ENCODE measurements at regions not wholly inside any gene's neighbourhood (a gene's known extent, or its start where the extent isn't known, plus 50 kb on each side); places are given as distances from the start of the nearest gene placed in this dataset.
A peak's percentile ranks its signal among the peaks of the same experiment; 100 is the strongest.

GRCh38 chr1:221100611-221101010, 221.4 kb downstream of the HLX start:
- DNase-seq (ENCODE audit: low read depth, low spot score), result peak; percentile 19

GRCh38 chr1:221101807-221102605, 222.8 kb downstream of the HLX start:
- no peak for DNase-seq (ENCODE audit: low read depth, low spot score)

- no peak for DNase-seq (ENCODE audit: low read depth, low spot score)
These were observed 225.4 kb downstream of the HLX start for GRCh38 chr1:221104596-221104995.

GRCh38 chr1:221105578-221105977, 226.3 kb downstream of the HLX start:
- DNase-seq (ENCODE audit: low read depth, low spot score), result no peak

DNA sequence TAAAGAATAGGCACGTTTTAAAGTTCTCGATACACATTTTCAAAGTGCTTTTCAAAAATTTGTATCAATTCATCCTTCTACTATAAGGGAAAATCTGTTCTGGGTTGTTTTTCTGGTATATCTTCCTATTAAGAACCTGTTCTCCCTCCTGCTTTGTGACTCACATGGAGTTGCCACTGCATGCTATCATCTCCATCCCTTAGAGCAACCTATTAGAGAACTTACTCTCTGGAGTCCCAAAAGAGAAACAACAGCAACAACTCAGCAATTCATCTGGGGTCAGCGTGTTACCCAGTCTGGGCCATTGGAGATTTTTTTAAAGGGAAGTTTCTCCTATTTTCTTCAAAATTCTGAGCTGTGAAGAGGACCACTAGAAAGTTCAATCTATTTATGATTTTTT, 227.4 kb downstream of the HLX start:
- DNase-seq (ENCODE audit: low read depth, low spot score), result no peak

- no peak for DNase-seq (ENCODE audit: low read depth, low spot score)
These were observed 230.7 kb downstream of the HLX start for GRCh38 chr1:221109930-221110329.

GRCh38 chr1:221117133-221117532, 237.9 kb downstream of the HLX start:
- DNase-seq (ENCODE audit: low read depth, low spot score), result no peak

DNA sequence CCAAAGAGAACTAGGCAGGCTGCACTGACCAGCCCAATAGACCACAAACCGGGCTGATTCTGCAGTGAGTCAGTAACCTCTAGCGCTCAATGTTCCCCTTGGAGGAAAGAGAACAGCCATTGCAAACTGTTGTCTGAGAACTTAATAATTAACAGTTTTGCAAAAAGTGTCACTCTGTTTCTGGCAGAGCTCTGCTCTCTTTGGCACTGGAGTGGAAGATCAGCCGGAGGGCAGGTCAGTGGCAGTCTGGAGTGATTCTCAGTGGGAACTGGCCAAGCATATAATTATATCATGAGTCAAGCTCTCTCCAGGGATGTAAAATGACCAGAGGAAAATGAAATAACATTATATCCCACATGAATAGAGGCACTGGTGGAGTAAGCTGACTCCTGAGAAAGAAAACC, 238.3 kb downstream of the HLX start:
- no peak for DNase-seq (ENCODE audit: low read depth, low spot score)

- no peak for DNase-seq (ENCODE audit: low read depth, low spot score)
These were observed 239.1 kb downstream of the HLX start for GRCh38 chr1:221118176-221118937.

- DNase-seq (ENCODE audit: low read depth, low spot score), result no peak
These were observed 239.7 kb downstream of the HLX start for GRCh38 chr1:221118938-221119320.

- no peak for DNase-seq (ENCODE audit: low read depth, low spot score)
These were observed 243.3 kb downstream of the HLX start for GRCh38 chr1:221122501-221122900.

DNA sequence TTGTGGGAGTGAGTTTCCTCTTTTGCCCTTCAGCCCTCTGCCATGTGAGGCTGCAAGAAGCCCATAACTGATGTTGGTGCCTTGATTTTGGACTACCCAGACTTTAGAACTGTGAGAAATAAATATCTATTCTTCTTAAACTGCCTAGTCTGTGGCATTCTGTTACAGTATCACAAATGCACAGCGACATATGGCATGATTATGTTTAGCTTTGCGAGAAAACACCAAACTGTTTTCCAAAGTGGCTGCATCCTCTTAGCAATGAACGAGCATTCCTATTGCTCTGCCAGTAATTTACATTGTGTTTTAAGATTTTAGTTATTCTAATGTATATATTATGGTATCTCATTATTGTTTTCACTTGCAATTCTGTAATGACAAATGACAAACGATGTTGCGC, 246.7 kb downstream of the HLX start:
- no peak for DNase-seq (ENCODE audit: low read depth, low spot score)

DNA sequence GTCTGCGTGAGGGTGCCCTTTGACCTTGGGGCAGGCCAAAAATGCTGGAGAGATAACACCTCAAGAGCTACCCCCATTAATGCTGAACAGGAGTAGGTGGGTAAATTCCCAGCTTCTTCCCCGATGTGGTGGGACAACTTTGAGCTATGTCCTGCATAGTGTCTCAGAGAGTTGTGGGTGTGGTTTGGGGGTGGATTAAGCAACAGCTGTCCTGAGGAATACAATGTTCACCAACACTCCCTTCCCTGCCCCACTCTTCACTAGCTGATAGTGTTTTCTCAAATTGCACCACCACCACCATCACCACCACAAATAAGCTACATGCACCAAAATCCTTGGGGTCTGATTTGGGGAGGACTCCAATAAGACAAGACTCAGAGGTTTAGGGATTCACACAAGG, 258.4 kb downstream of the HLX start:
- no peak for DNase-seq (ENCODE audit: low read depth, low spot score)

DNA sequence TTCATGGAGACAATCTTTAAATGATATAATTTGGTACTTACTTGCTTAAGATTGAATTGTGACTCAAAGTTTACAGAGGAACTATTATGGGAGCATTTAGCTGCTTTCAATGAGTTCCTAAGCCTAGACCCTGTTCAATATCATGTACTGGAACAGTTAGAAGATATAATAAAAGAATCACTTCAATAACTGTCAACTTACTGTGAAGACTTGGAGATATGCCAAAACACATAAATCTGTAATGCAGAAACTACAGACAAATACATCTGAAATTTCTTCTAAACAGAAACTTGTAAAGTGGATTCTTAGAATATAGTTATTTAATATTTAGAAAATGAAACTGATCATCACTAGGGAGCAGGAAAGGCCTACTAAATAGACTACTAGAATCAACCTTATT, 259.3 kb downstream of the HLX start:
- no peak for DNase-seq (ENCODE audit: low read depth, low spot score)

- no peak for DNase-seq (ENCODE audit: low read depth, low spot score)
These were observed 260.7 kb downstream of the HLX start for GRCh38 chr1:221139991-221140390.

DNA sequence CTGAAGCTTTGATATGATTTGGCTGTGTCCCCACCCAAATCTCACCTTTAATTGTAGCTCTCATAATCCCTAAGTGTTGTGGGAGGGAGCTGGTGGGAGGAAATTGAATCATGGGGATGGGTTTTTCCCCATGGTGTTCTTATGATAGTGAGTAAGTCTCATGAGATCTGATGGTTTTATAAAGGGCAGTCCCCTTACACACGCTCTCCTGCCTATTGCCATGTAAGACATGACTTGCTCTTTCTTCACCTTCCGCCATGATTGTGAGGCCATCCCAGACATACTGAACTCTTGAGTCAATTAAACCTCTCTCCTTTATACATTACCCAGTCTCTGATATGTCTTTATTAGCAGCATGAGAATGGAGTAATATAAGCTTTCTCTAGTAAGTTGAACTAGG, 261.9 kb downstream of the HLX start:
- no peak for DNase-seq (ENCODE audit: low read depth, low spot score)

GRCh38 chr1:221141606-221142285, 262.5 kb downstream of the HLX start:
- no peak for DNase-seq (ENCODE audit: low read depth, low spot score)

GRCh38 chr1:221148660-221149059, 269.4 kb downstream of the HLX start:
- no peak for DNase-seq (ENCODE audit: low read depth, low spot score)

GRCh38 chr1:221149111-221149510, 269.9 kb downstream of the HLX start:
- DNase-seq (ENCODE audit: low read depth, low spot score), result no peak

DNA sequence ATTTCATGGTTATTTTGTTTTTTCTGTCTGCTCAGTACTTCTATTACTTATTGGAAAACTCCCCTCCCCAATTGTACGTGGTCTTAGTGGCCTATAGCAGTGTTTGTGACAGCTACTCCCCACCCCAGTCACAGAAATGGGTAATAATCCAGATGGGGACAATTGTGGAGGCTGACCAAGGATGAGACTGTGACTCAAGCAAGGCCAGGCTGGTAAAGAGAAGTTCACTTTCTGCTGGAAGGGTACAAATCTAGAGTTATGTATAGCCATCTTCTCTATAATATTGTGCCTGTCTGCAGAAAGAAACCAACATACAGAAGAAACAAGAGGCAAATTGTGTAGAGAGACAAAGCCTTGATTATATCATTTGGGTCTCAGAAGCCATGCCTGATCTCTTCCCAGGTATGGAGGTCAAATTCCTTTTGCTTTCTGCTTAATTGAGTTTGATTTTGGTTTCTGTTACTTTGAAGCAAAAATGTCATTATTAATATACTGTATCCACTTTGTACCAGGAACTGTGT, 270.4 kb downstream of the HLX start:
- no peak for DNase-seq (ENCODE audit: low read depth, low spot score)

DNA sequence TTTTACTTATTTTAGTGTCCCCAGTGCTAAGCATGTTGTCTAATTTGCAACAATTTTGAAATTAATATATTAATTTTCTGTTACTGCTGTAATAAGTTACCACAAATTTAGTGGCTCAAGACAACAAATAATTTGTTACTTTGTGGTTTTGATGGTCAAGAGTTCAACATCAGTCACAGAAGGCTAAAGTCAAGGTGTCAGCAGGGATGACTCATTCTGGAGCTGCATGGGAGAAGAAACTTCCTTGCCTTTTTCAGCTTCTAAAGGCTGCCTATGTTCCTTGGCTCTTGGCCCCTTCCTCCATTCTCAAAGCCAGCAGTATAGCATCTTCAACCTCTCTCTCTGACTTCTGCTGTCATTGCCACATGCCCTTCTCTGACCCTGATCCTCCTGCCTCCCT, 271.8 kb downstream of the HLX start:
- DNase-seq (ENCODE audit: low read depth, low spot score), result no peak

- no peak for DNase-seq (ENCODE audit: low read depth, low spot score)
These were observed 275.7 kb downstream of the HLX start for GRCh38 chr1:221154932-221155331.
